GM12878 (cell line): ENCODE measurements at regions not wholly inside any gene's neighbourhood (a gene's known extent, or its start where the extent isn't known, plus 50 kb on each side); places are given as distances from the start of the nearest gene placed in this dataset.

Source experiments
- ATAC-seq: fragments of 200-7000 bp; cut with Tn5 transposase; 3 replicates; pipeline ENCODE4 v1.9.1; 2020; ENCODE audit warnings: mild to moderate bottlenecking, moderate library complexity
- BruUV-seq: library from RNA; stranded (reverse); fragments of 400-500 nt; replicated peaks from 2 replicates; lab custom pipeline; 2021; lab: Mats Ljungman, UMichigan
- CTCF ChIA-PET: fragments of 300-600 bp; sonication (Branson Sonifier 250); formaldehyde crosslinking; extraction: SDS; loops from one replicate; lab custom pipeline; 2021; ENCODE audit warnings: inconsistent platforms; lab: Yijun Ruan, JAX
- POLR2A ChIA-PET: fragments of 350-600 bp; formaldehyde crosslinking; extraction: SDS; loops from one replicate; lab custom pipeline; 2021; ENCODE audit warnings: inconsistent platforms; lab: Charles Lee
- RAD21 ChIA-PET: fragments of 300-600 bp; sonication (Branson Sonifier 250); formaldehyde crosslinking; loops from one replicate; lab custom pipeline; 2023; ENCODE audit warnings: antibody characterized with exemption; ENCODE audit not compliant: unreplicated experiment; lab: Charles Lee
- SMC1A ChIA-PET: fragments of 300-600 bp; sonication (Branson Sonifier 250); formaldehyde crosslinking; loops from one replicate; lab custom pipeline; 2023; ENCODE audit not compliant: unreplicated experiment, uncharacterized antibody; lab: Charles Lee
- DNase-seq: peaks from one replicate; pipeline ENCODE4 v3.0.0-alpha.2; 2011; ENCODE audit warnings: low read depth, low spot score
- FAIRE-seq: peaks from 3 replicates; lab custom pipeline; 2011; peaks lifted over from hg19 to GRCh38; lab: Jason Lieb, UNC
- H2AFZ ChIP-seq: 2 replicates; pipeline ENCODE4 v1.6.0; 2011; ENCODE audit warnings: low read depth, low read length, control low read depth; ENCODE audit not compliant: control insufficient read depth
- H3K27ac ChIP-seq: 2 replicates; pipeline ENCODE4 v1.5.1; 2011; ENCODE audit warnings: control low read depth; ENCODE audit not compliant: control insufficient read depth, insufficient read depth
- H3K27me3 ChIP-seq, 2 experiments: replicated peaks in 1 of 2; 2 replicates each; pipeline versions ENCODE4 v1.6.0 to v1.6.1; 2011; ENCODE audit warnings: low read length in 1 of 2; ENCODE audit not compliant: control insufficient read depth in 2 of 2, insufficient read depth in 2 of 2
- H3K36me3 ChIP-seq, 2 experiments: 2 replicates each; pipeline ENCODE4 v1.5.1; 2011; ENCODE audit warnings: low read length in 1 of 2; ENCODE audit not compliant: control insufficient read depth in 2 of 2, insufficient read depth in 2 of 2
- H3K4me1 ChIP-seq: 2 replicates; pipeline ENCODE4 v1.6.1; 2011; ENCODE audit warnings: mild to moderate bottlenecking, low read length, moderate library complexity, mixed read lengths; ENCODE audit not compliant: control insufficient read depth, insufficient read depth
- H3K4me2 ChIP-seq: 2 replicates; pipeline ENCODE4 v1.6.0; 2011; ENCODE audit warnings: control low read depth; ENCODE audit not compliant: control insufficient read depth, insufficient read depth
- H3K4me3 ChIP-seq: fragments of 200-600 bp; sonication (generic); 2 replicates; pipeline ENCODE4 v1.5.1; 2016
- H3K79me2 ChIP-seq: 2 replicates; pipeline ENCODE4 v1.6.0; 2011; ENCODE audit warnings: low read length; ENCODE audit not compliant: control insufficient read depth, insufficient read depth
- H3K9ac ChIP-seq: 2 replicates; pipeline ENCODE4 v1.8.0; 2011; ENCODE audit warnings: low read length, control low read depth, mixed read lengths; ENCODE audit not compliant: control insufficient read depth, insufficient read depth
- H3K9me3 ChIP-seq: replicated peaks from 3 replicates; pipeline ENCODE4 v1.5.1; 2011; ENCODE audit warnings: mild to moderate bottlenecking, low read length; ENCODE audit not compliant: control insufficient read depth, insufficient read depth
- H4K20me1 ChIP-seq: 2 replicates; pipeline ENCODE4 v1.6.0; 2011; ENCODE audit not compliant: control insufficient read depth, insufficient read depth
- BACH1 ChIP-seq: fragments of 450-650 bp; IDR thresholded peaks from 2 replicates; pipeline ENCODE4 v1.6.1; 2017; ENCODE audit warnings: mild to moderate bottlenecking, borderline replicate concordance
- EED ChIP-seq: sonication (generic); IDR thresholded peaks from 2 replicates; pipeline ENCODE4 v1.6.1; 2016; ENCODE audit warnings: antibody characterized with exemption, low read depth
- EZH2 ChIP-seq: IDR thresholded peaks from 2 replicates; pipeline ENCODE4 v1.6.1; 2012; ENCODE audit warnings: low read depth, mild to moderate bottlenecking, control low read depth, inconsistent platforms, low read length, borderline replicate concordance; ENCODE audit not compliant: control insufficient read depth
- GABPA ChIP-seq: IDR thresholded peaks from 2 replicates; pipeline ENCODE4 v1.6.1; 2014; ENCODE audit warnings: antibody characterized with exemption, low read depth, mild to moderate bottlenecking, inconsistent platforms
- HCFC1 ChIP-seq: fragments of 150-350 bp; IDR thresholded peaks from 2 replicates; pipeline ENCODE4 v1.6.1; 2014; ENCODE audit warnings: low read length
- MYB ChIP-seq: fragments of 150-350 bp; IDR thresholded peaks from 2 replicates; pipeline ENCODE4 v1.6.1; 2014; ENCODE audit warnings: mild to moderate bottlenecking, low read depth, low read length, borderline replicate concordance
- NFYA ChIP-seq: IDR thresholded peaks from 2 replicates; pipeline ENCODE4 v1.6.1; 2011; ENCODE audit warnings: low read depth, mild to moderate bottlenecking, low read length, improper control_type of control experiment, borderline replicate concordance
- NR2C2 ChIP-seq: IDR thresholded peaks from 2 replicates; pipeline ENCODE4 v1.6.1; 2011; ENCODE audit warnings: borderline replicate concordance, low read depth; ENCODE audit not compliant: control insufficient read depth, insufficient read length
- RAD21 ChIP-seq: IDR thresholded peaks from 2 replicates; pipeline ENCODE4 v1.6.1; 2011; ENCODE audit warnings: mild to moderate bottlenecking, low read depth, low read length, moderate library complexity; ENCODE audit not compliant: insufficient read depth
- RBBP5 ChIP-seq: fragments of 200-600 bp; sonication (generic); conservative IDR thresholded peaks from 2 replicates; pipeline ENCODE4 v1.6.1; 2016
- SIX5 ChIP-seq: IDR thresholded peaks from 2 replicates; pipeline ENCODE4 v1.6.1; 2011; ENCODE audit warnings: mild to moderate bottlenecking, low read depth, low read length, moderate library complexity; ENCODE audit not compliant: severe bottlenecking
- SMAD1 ChIP-seq: fragments of 450-650 bp; IDR thresholded peaks from 2 replicates; pipeline ENCODE4 v1.6.1; 2018; ENCODE audit warnings: mild to moderate bottlenecking, low read depth; ENCODE audit not compliant: partially characterized antibody
- SP1 ChIP-seq: IDR thresholded peaks from one replicate; pipeline ENCODE4 v1.6.1; 2011; ENCODE audit warnings: low read depth, low read length
- SUZ12 ChIP-seq: fragments of 200-600 bp; sonication (generic); IDR thresholded peaks from one replicate; pipeline ENCODE4 v1.6.1; 2018; ENCODE audit warnings: antibody characterized with exemption, mild to moderate bottlenecking; ENCODE audit not compliant: unreplicated experiment
- WRNIP1 ChIP-seq: IDR thresholded peaks from 2 replicates; pipeline ENCODE4 v1.6.1; 2011; ENCODE audit warnings: low read depth, low read length, improper control_type of control experiment, borderline replicate concordance
- WGBS: methylation state at CpG from one replicate; pipeline ENCODE4 v1.1.6; 2016; ENCODE audit warnings: low lambda C conversion rate; ENCODE audit not compliant: insufficient replicate concordance, insufficient coverage; ENCODE audit errors: missing lambda C conversion rate; 5-methylcytosine and 5-hydroxymethylcytosine counted together
- in situ Hi-C: fragments of 300-500 bp; cut with MboI; formaldehyde crosslinking; loops from 9 replicates; pipeline ENCODE4 v1.14.3; 2018; ENCODE audit warnings: mixed read lengths
- intact Hi-C: fragments of 100-400 bp; cut with micrococcal nuclease; formaldehyde crosslinking; loops from one replicate; pipeline ENCODE4 v1.14.2; 2022; ENCODE audit not compliant: unreplicated experiment
- TF ChIP-seq, protein P1 (sequence below): fragments of 450-650 bp; formaldehyde crosslinking; IDR thresholded peaks from 2 replicates; pipeline ENCODE4 v1.4.0; 2022; ENCODE audit warnings: mild to moderate bottlenecking, moderate library complexity
- TF ChIP-seq, protein P2 (sequence below): IDR thresholded peaks from 2 replicates; pipeline ENCODE4 v1.6.1; 2012; ENCODE audit warnings: mild to moderate bottlenecking, low read depth, low read length

DNA sequence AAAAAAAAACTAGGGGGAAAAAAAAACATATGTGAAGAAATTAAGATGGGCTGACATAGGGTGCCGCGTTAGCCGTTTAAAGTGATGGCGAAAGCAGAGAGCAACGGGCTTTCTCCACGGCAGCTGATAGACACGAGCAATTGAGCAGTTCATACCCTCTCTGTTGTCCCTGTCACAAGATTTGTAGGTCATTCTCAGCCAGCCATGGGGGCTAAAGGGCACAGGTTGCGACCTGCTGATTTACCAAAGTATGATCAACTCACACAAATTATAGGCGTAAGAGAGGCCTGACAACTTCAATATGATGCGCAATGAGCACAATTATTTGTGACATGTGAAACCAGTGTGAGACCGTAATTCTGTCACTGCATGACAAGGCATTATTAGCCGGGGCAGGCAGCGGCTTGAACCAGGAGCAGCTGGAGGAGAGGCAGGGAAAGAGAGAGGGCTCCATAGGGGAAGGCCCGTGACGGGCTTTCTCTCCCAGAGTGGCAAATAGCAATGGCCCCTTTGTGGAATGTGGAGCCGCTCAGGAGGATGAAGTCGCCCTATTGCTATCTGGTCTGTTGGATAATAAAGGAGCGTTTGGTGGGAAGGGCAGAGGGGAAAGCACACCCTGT, 195.1 kb upstream of the HABP2 start:
- H3K36me3 ChIP-seq: no peaks in the 10 kb centered on the region
- no peak overlapping the region for H3K9ac ChIP-seq
- ChIA-PET SMC1A (no interaction called here), POLR2A (no interaction called here), CTCF (no interaction called here), RAD21 (no interaction called here)
- no peak overlapping the region for H3K4me3 ChIP-seq
- no peak for FAIRE-seq
- no peak for ATAC-seq
- H3K79me2 ChIP-seq: no peaks in the 10 kb centered on the region
- BruUV-seq: no TSS peak
- DNase-seq: no peak
- intact Hi-C loops: no loop called here
- no peaks in the 10 kb centered on the region for H3K9me3 ChIP-seq
- no peaks in the 10 kb centered on the region for H4K20me1 ChIP-seq
- no peak overlapping the region for H3K27ac ChIP-seq
- in situ Hi-C loops: no loop called here
- 55% methylated on average over 18 of the region's 18 CpGs for WGBS
- H3K4me1 ChIP-seq: no peaks in the 10 kb centered on the region
- H3K27me3 ChIP-seq: 0 out of 4 replicates have a peak, but pooled peaks cover 0 to 2% of the 10 kb centered on the region in 2 experiments
- H3K4me2 ChIP-seq: no peak overlapping the region
- H2AFZ ChIP-seq: no peak overlapping the region
- TF ChIP-seq NR2C2 (no peak), BACH1 (no peak), NFYA (no peak), GABPA (no peak), RAD21 (no peak), HCFC1 (no peak), SIX5 (no peak), SP1 (no peak), EED (no peak), SMAD1 (no peak), SUZ12 (no peak), RBBP5 (no peak), EZH2 (no peak), WRNIP1 (no peak), MYB (no peak)
- TF ChIP-seq, protein P1, sequence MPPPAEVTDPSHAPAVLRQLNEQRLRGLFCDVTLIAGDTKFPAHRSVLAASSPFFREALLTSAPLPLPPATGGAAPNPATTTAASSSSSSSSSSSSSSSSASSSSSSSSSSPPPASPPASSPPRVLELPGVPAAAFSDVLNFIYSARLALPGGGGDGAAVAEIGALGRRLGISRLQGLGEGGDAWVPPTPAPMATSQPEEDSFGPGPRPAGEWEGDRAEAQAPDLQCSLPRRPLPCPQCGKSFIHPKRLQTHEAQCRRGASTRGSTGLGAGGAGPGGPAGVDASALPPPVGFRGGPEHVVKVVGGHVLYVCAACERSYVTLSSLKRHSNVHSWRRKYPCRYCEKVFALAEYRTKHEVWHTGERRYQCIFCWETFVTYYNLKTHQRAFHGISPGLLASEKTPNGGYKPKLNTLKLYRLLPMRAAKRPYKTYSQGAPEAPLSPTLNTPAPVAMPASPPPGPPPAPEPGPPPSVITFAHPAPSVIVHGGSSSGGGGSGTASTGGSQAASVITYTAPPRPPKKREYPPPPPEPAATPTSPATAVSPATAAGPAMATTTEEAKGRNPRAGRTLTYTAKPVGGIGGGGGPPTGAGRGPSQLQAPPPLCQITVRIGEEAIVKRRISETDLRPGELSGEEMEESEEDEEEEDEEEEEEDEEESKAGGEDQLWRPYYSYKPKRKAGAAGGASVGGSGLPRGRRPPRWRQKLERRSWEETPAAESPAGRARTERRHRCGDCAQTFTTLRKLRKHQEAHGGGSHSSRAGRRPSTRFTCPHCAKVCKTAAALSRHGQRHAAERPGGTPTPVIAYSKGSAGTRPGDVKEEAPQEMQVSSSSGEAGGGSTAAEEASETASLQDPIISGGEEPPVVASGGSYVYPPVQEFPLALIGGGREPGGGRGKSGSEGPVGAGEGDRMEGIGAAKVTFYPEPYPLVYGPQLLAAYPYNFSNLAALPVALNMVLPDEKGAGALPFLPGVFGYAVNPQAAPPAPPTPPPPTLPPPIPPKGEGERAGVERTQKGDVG (CRISPR knock-in tag): no peak
- TF ChIP-seq, protein P2, sequence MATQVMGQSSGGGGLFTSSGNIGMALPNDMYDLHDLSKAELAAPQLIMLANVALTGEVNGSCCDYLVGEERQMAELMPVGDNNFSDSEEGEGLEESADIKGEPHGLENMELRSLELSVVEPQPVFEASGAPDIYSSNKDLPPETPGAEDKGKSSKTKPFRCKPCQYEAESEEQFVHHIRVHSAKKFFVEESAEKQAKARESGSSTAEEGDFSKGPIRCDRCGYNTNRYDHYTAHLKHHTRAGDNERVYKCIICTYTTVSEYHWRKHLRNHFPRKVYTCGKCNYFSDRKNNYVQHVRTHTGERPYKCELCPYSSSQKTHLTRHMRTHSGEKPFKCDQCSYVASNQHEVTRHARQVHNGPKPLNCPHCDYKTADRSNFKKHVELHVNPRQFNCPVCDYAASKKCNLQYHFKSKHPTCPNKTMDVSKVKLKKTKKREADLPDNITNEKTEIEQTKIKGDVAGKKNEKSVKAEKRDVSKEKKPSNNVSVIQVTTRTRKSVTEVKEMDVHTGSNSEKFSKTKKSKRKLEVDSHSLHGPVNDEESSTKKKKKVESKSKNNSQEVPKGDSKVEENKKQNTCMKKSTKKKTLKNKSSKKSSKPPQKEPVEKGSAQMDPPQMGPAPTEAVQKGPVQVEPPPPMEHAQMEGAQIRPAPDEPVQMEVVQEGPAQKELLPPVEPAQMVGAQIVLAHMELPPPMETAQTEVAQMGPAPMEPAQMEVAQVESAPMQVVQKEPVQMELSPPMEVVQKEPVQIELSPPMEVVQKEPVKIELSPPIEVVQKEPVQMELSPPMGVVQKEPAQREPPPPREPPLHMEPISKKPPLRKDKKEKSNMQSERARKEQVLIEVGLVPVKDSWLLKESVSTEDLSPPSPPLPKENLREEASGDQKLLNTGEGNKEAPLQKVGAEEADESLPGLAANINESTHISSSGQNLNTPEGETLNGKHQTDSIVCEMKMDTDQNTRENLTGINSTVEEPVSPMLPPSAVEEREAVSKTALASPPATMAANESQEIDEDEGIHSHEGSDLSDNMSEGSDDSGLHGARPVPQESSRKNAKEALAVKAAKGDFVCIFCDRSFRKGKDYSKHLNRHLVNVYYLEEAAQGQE: no peak
